ENCODE measurements at regions not wholly inside any gene's neighbourhood (a gene's known extent, or its start where the extent isn't known, plus 50 kb on each side); places are given as distances from the start of the nearest gene placed in this dataset.
"Not testable (repeated sequence)": the region's sequence is repeated elsewhere in the genome, so short reads cannot be mapped to it uniquely, and the experiment has no call there.

GRCh38 chr1:106290805-106291501, 765.5 kb upstream of the PRMT6 start:
- Mint-ChIP-seq H3K36me3 (peaks cover 0 to 9% (median 0%) of the 10 kb centered on the region in 3 donors), H3K27me3 (ENCODE audit: low read depth in 3 of 3) (no peaks in the 10 kb centered on the region), H3K27ac (no peak overlapping the region), H3K4me3 (no peak overlapping the region), H3K9me3 (peaks cover 12 to 55% (median 27%) of the 10 kb centered on the region in 6 donors), H3K4me1 (no peaks in the 10 kb centered on the region)
- DNase-seq, result no peak

- no peaks in the 10 kb centered on the region for H3K27me3 Mint-ChIP-seq (ENCODE audit: low read depth in 3 of 3)
- DNase-seq, result no peak
These were observed 764.3 kb upstream of the PRMT6 start for GRCh38 chr1:106292130-106292529.

GRCh38 chr1:106296431-106296830, 760.0 kb upstream of the PRMT6 start:
- no peak for DNase-seq
- H3K4me1 Mint-ChIP-seq, result no peaks in the 10 kb centered on the region
- H3K27ac Mint-ChIP-seq, result no peak overlapping the region
- H3K27me3 Mint-ChIP-seq (ENCODE audit: low read depth in 3 of 3), result peaks cover 0 to 2% (median 0%) of the 10 kb centered on the region in 3 donors
- H3K36me3 Mint-ChIP-seq, result no peaks in the 10 kb centered on the region
- peaks cover 14 to 57% (median 24%) of the 10 kb centered on the region in 6 donors for H3K9me3 Mint-ChIP-seq
- no peak overlapping the region for H3K4me3 Mint-ChIP-seq

More at GRCh38 chr1:106292130-106292529, 764.3 kb upstream of the PRMT6 start:
- Mint-ChIP-seq H3K36me3 (peaks cover 0 to 4% (median 0%) of the 10 kb centered on the region in 3 donors), H3K4me1 (no peaks in the 10 kb centered on the region), H3K27ac (no peak overlapping the region), H3K9me3 (peaks cover 12 to 58% (median 23%) of the 10 kb centered on the region in 6 donors), H3K4me3 (no peak overlapping the region)

- Mint-ChIP-seq H3K27ac (no peak overlapping the region), H3K9me3 (peaks cover 21 to 46% (median 36%) of the 10 kb centered on the region in 6 donors), H3K27me3 (ENCODE audit: low read depth in 3 of 3) (peaks cover 0 to 5% (median 0%) of the 10 kb centered on the region in 3 donors), H3K4me3 (no peak overlapping the region), H3K4me1 (no peaks in the 10 kb centered on the region), H3K36me3 (no peaks in the 10 kb centered on the region)
- no peak for DNase-seq
These were observed 752.4 kb upstream of the PRMT6 start for GRCh38 chr1:106304106-106304505.

GRCh38 chr1:106319612-106320011, 736.9 kb upstream of the PRMT6 start:
- no peak overlapping the region for H3K4me3 Mint-ChIP-seq
- no peaks in the 10 kb centered on the region for H3K27me3 Mint-ChIP-seq (ENCODE audit: low read depth in 3 of 3)
- DNase-seq, result no peak
- no peak overlapping the region for H3K27ac Mint-ChIP-seq
- H3K36me3 Mint-ChIP-seq, result peaks cover 0 to 3% (median 0%) of the 10 kb centered on the region in 3 donors
- H3K4me1 Mint-ChIP-seq, result no peaks in the 10 kb centered on the region
- H3K9me3 Mint-ChIP-seq, result peaks cover 10 to 58% (median 21%) of the 10 kb centered on the region in 6 donors

- no peak overlapping the region for H3K4me3 Mint-ChIP-seq
- peaks cover 0 to 3% (median 0%) of the 10 kb centered on the region in 3 donors for H3K36me3 Mint-ChIP-seq
- H3K9me3 Mint-ChIP-seq, result peaks cover 4 to 29% (median 21%) of the 10 kb centered on the region in 6 donors
- no peak overlapping the region for H3K27ac Mint-ChIP-seq
- no peak for DNase-seq
- H3K4me1 Mint-ChIP-seq, result no peaks in the 10 kb centered on the region
- H3K27me3 Mint-ChIP-seq (ENCODE audit: low read depth in 3 of 3), result no peaks in the 10 kb centered on the region
These were observed 730.9 kb upstream of the PRMT6 start for GRCh38 chr1:106325600-106325999.

GRCh38 chr1:106344494-106344893, 712.0 kb upstream of the PRMT6 start:
- no peaks in the 10 kb centered on the region for H3K27me3 Mint-ChIP-seq (ENCODE audit: low read depth in 3 of 3)
- DNase-seq, result no peak

GRCh38 chr1:106360252-106360651, 696.2 kb upstream of the PRMT6 start:
- Mint-ChIP-seq H3K9me3 (peaks cover 31 to 72% (median 50%) of the 10 kb centered on the region in 6 donors), H3K4me3 (no peak overlapping the region), H3K27me3 (ENCODE audit: low read depth in 3 of 3) (peaks cover 0 to 2% (median 0%) of the 10 kb centered on the region in 3 donors), H3K36me3 (peaks cover 0 to 6% (median 0%) of the 10 kb centered on the region in 3 donors), H3K27ac (no peak overlapping the region), H3K4me1 (no peaks in the 10 kb centered on the region)
- no peak for DNase-seq

More at GRCh38 chr1:106344494-106344893, 712.0 kb upstream of the PRMT6 start:
- peaks cover 0 to 8% (median 3%) of the 10 kb centered on the region in 3 donors for H3K36me3 Mint-ChIP-seq
- no peaks in the 10 kb centered on the region for H3K4me1 Mint-ChIP-seq
- peaks cover 12 to 57% (median 25%) of the 10 kb centered on the region in 6 donors for H3K9me3 Mint-ChIP-seq
- no peak overlapping the region for H3K4me3 Mint-ChIP-seq
- no peak overlapping the region for H3K27ac Mint-ChIP-seq

- Mint-ChIP-seq H3K9me3 (peaks cover 15 to 52% (median 29%) of the 10 kb centered on the region in 6 donors), H3K4me1 (no peaks in the 10 kb centered on the region), H3K27me3 (ENCODE audit: low read depth in 3 of 3) (no peaks in the 10 kb centered on the region), H3K27ac (no peak overlapping the region), H3K4me3 (no peak overlapping the region), H3K36me3 (no peaks in the 10 kb centered on the region)
- no peak for DNase-seq
These were observed 689.7 kb upstream of the PRMT6 start for GRCh38 chr1:106366627-106367319.

GRCh38 chr1:106378261-106378660, 678.2 kb upstream of the PRMT6 start:
- Mint-ChIP-seq H3K36me3 (no peaks in the 10 kb centered on the region), H3K27me3 (ENCODE audit: low read depth in 3 of 3) (no peaks in the 10 kb centered on the region), H3K4me3 (no peak overlapping the region), H3K4me1 (no peaks in the 10 kb centered on the region), H3K9me3 (peaks cover 5 to 34% (median 22%) of the 10 kb centered on the region in 6 donors), H3K27ac (no peak overlapping the region)
- DNase-seq, result no peak

GRCh38 chr1:106380772-106381171, 675.7 kb upstream of the PRMT6 start:
- Mint-ChIP-seq H3K4me1 (no peaks in the 10 kb centered on the region), H3K36me3 (no peaks in the 10 kb centered on the region), H3K9me3 (peaks cover 3 to 29% (median 17%) of the 10 kb centered on the region in 6 donors), H3K27ac (no peak overlapping the region), H3K27me3 (ENCODE audit: low read depth in 3 of 3) (no peaks in the 10 kb centered on the region), H3K4me3 (no peak overlapping the region)
- DNase-seq, result no peak

GRCh38 chr1:106389160-106389559, 667.3 kb upstream of the PRMT6 start:
- not testable (repeated sequence) for H3K27ac Mint-ChIP-seq; H3K4me1 Mint-ChIP-seq; H3K27me3 Mint-ChIP-seq (ENCODE audit: low read depth in 3 of 3); DNase-seq; H3K36me3 Mint-ChIP-seq; H3K4me3 Mint-ChIP-seq
- H3K9me3 Mint-ChIP-seq, result peaks cover 8 to 32% (median 21%) of the 10 kb centered on the region in 6 donors

- H3K36me3 Mint-ChIP-seq, result no peaks in the 10 kb centered on the region
- no peak overlapping the region for H3K27ac Mint-ChIP-seq
- peaks cover 0 to 2% (median 0%) of the 10 kb centered on the region in 3 donors for H3K27me3 Mint-ChIP-seq (ENCODE audit: low read depth in 3 of 3)
- H3K4me3 Mint-ChIP-seq, result no peak overlapping the region
- peaks cover 9 to 43% (median 22%) of the 10 kb centered on the region in 6 donors for H3K9me3 Mint-ChIP-seq
- DNase-seq, result no peak
- H3K4me1 Mint-ChIP-seq, result no peaks in the 10 kb centered on the region
These were observed 663.4 kb upstream of the PRMT6 start for GRCh38 chr1:106393046-106393445.

GRCh38 chr1:106396020-106396419, 660.5 kb upstream of the PRMT6 start:
- no peak for DNase-seq
- peaks cover 0 to 1% (median 0%) of the 10 kb centered on the region in 3 donors for H3K27me3 Mint-ChIP-seq (ENCODE audit: low read depth in 3 of 3)
- no peak overlapping the region for H3K27ac Mint-ChIP-seq
- H3K4me3 Mint-ChIP-seq, result no peak overlapping the region
- no peaks in the 10 kb centered on the region for H3K4me1 Mint-ChIP-seq
- H3K9me3 Mint-ChIP-seq, result peaks cover 4 to 31% (median 12%) of the 10 kb centered on the region in 6 donors
- no peaks in the 10 kb centered on the region for H3K36me3 Mint-ChIP-seq

Data from immature natural killer cell (primary cell).